GM12872 (cell line): ENCODE measurements at regions not wholly inside any gene's neighbourhood (a gene's known extent, or its start where the extent isn't known, plus 50 kb on each side); places are given as distances from the start of the nearest gene placed in this dataset.

ENCODE experiments used
- CTCF ChIP-seq: IDR thresholded peaks from 3 replicates; pipeline ENCODE4 v1.5.1; 2011; ENCODE audit warnings: low read depth, mild to moderate bottlenecking, low read length, moderate library complexity; ENCODE audit not compliant: insufficient read depth

GRCh38 chr1:66438062-66438461, 95.9 kb upstream of the SGIP1 start:
- TF ChIP-seq CTCF, result no peak

- no peak for TF ChIP-seq CTCF
Measured at GRCh38 chr1:66438501-66438900, 95.5 kb upstream of the SGIP1 start.

- no peak for TF ChIP-seq CTCF
Measured at GRCh38 chr1:66439031-66439740, 94.8 kb upstream of the SGIP1 start.

- no peak for TF ChIP-seq CTCF
Measured at GRCh38 chr1:66443793-66444192, 90.2 kb upstream of the SGIP1 start.

GRCh38 chr1:66444438-66445265, 89.3 kb upstream of the SGIP1 start:
- no peak for TF ChIP-seq CTCF

GRCh38 chr1:66445492-66446181, 88.3 kb upstream of the SGIP1 start:
- TF ChIP-seq CTCF, result no peak

- peak; percentile 77 for TF ChIP-seq CTCF
Measured at GRCh38 chr1:66446261-66447001, 87.5 kb upstream of the SGIP1 start.
